ENCODE measurements at regions not wholly inside any gene's neighbourhood (a gene's known extent, or its start where the extent isn't known, plus 50 kb on each side); places are given as distances from the start of the nearest gene placed in this dataset.

DNA sequence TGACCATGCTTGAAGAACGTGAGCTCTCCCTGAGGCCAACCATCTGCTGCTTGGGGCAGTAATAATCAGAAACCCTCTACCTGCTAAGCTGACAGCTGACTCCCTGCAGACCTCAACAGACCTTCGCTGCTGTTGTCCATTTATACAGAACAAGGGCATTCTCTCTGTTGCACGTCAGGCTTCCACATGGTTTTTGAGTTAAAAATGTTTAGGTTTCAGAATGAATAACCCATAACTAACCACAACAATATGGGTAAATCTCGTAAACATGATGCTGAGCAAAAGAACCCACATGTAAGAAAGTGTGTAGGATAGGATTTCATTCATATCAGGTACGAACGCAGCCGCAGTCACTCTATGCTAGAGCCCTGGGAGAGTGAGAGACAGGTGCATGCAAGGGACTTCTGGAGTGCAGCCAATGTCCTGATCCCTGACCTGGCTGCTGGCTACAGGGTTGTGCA, 348.5 kb downstream of the MED10 start:
- Mint-ChIP-seq H3K9me3 (no peaks in the 10 kb centered on the region), H3K27me3 (no peaks in the 10 kb centered on the region), H3K4me3 (no peak overlapping the region), H3K4me1 (no peaks in the 10 kb centered on the region), H3K27ac (no peak overlapping the region), H3K36me3 (ENCODE audit: low read depth) (no peaks in the 10 kb centered on the region)
- no peak for DNase-seq
- TF ChIP-seq, protein P1, sequence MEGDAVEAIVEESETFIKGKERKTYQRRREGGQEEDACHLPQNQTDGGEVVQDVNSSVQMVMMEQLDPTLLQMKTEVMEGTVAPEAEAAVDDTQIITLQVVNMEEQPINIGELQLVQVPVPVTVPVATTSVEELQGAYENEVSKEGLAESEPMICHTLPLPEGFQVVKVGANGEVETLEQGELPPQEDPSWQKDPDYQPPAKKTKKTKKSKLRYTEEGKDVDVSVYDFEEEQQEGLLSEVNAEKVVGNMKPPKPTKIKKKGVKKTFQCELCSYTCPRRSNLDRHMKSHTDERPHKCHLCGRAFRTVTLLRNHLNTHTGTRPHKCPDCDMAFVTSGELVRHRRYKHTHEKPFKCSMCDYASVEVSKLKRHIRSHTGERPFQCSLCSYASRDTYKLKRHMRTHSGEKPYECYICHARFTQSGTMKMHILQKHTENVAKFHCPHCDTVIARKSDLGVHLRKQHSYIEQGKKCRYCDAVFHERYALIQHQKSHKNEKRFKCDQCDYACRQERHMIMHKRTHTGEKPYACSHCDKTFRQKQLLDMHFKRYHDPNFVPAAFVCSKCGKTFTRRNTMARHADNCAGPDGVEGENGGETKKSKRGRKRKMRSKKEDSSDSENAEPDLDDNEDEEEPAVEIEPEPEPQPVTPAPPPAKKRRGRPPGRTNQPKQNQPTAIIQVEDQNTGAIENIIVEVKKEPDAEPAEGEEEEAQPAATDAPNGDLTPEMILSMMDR (IDR thresholded peaks at IDR 0.05) = no peak
- POLR2A ChIA-PET = no interaction called here
- intact Hi-C loops (cut with micrococcal nuclease) = no loop called here
- ATAC-seq (ENCODE audit: low read depth) = no peak
- CTCF ChIA-PET = no interaction called here

DNA sequence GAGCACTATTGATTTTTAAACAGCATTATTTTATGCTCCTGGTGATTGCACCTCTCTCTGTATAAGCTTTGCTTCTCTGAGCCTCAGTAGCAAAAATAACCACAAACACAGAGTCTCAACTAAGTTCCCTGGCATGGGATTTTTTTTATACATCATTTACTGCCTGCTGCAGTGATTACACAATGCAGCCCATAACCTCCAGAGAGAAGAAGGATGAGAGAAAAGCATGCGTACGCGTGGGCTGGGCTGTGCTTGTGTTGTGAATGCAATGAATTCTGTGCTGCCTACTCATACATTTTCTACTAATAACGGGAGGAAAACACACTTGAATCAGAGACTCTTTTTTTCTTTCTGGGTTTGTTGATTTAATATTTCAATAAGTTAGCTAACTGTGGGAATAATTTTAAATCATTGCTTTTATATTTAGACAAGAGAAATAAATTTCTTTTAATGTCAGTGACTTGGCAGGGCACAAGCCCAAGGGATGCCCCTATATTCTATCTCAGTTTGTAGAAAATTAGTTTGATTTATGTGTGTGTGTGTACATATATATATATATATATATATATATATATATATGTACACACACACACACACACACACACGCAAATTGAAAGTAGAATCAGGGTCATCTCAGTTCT, 351.5 kb downstream of the MED10 start:
- no peak overlapping the region for H3K4me3 Mint-ChIP-seq
- ATAC-seq (ENCODE audit: low read depth) = no peak
- no peak for DNase-seq
- ChIA-PET CTCF (no interaction called here), POLR2A (no interaction called here)
- peaks cover 3% of the 10 kb centered on the region for H3K27me3 Mint-ChIP-seq
- TF ChIP-seq, protein P1 (IDR thresholded peaks at IDR 0.05) = no peak
- H3K9me3 Mint-ChIP-seq = no peaks in the 10 kb centered on the region
- H3K36me3 Mint-ChIP-seq (ENCODE audit: low read depth) = no peaks in the 10 kb centered on the region
- H3K27ac Mint-ChIP-seq = no peak overlapping the region
- no peaks in the 10 kb centered on the region for H3K4me1 Mint-ChIP-seq
- intact Hi-C loops (cut with micrococcal nuclease) = no loop called here

DNA sequence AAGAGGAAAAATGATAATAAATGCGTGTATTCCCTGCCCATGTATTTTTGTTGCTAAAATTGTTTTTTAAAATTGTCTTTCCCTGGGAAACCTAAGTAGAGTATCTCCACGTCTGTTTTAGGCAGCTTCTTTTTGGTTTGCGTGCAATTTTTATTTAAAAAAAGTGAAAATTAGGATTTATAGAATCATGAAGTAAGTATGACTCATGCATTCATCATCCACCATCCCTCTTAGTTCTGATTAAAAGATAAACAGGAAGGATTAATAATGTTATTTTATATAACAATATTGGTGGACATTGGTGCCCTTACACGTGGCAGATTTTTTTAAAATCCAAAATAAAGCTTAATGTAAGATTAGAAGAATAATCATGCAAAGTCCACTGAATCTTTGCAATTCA, 358.7 kb downstream of the MED10 start:
- TF ChIP-seq, protein P1 (IDR thresholded peaks at IDR 0.05) = no peak
- ATAC-seq (ENCODE audit: low read depth) (no peak), DNase-seq (no peak)
- Mint-ChIP-seq H3K4me3 (no peak overlapping the region), H3K36me3 (ENCODE audit: low read depth) (no peaks in the 10 kb centered on the region), H3K27ac (no peak overlapping the region), H3K9me3 (no peaks in the 10 kb centered on the region), H3K4me1 (no peaks in the 10 kb centered on the region), H3K27me3 (peaks cover 3% of the 10 kb centered on the region)
- intact Hi-C loops (cut with micrococcal nuclease) = no loop called here
- ChIA-PET POLR2A (no interaction called here), CTCF (no interaction called here)

DNA sequence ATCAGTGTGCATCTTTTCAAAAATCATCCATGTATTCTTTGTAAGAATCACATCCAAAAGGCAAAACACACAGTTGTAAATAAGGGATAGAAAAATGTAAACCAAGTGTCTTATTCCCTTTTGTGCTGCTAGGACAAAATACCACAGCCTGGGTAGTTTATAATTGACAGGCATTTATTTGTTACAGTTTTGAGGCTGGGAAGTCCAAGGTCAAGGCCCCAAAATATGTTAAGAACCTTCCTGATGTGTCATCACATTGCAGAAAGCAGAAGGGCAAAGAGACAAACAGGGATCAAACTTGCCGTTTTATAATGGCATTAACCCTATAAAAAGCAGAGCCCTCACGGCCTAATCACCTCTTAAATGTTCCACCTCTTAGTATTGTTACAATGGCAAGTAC, 364.8 kb downstream of the MED10 start:
- no peaks in the 10 kb centered on the region for H3K4me1 Mint-ChIP-seq
- ChIA-PET POLR2A (no interaction called here), CTCF (no interaction called here)
- TF ChIP-seq, protein P1 (IDR thresholded peaks at IDR 0.05) = no peak
- DNase-seq (no peak), ATAC-seq (ENCODE audit: low read depth) (no peak)
- H3K9me3 Mint-ChIP-seq = peaks cover 10% of the 10 kb centered on the region
- H3K27me3 Mint-ChIP-seq = no peaks in the 10 kb centered on the region
- no peak overlapping the region for H3K4me3 Mint-ChIP-seq
- H3K27ac Mint-ChIP-seq = no peak overlapping the region
- intact Hi-C loops (cut with micrococcal nuclease) = no loop called here
- no peaks in the 10 kb centered on the region for H3K36me3 Mint-ChIP-seq (ENCODE audit: low read depth)

DNA sequence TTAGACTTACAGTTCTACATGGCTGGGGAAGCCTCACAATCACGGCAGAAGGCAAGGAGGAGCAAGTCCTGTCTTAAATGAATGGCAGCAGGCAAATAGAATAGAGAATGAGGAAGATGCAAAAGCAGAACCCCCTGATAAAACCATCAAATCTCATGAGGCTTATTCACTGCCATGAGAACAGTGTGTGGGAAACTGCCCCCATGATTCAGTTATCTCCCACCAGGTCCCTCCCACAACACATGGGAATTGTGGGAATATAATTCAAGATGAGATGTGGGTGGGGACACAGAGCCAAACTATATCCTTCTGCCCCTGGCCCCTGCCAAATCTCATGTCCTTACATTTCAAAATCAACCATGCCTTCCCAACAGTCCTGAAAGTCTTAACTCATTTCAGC, 367.1 kb downstream of the MED10 start:
- Mint-ChIP-seq H3K4me1 (no peaks in the 10 kb centered on the region), H3K9me3 (peaks cover 10% of the 10 kb centered on the region), H3K27me3 (no peaks in the 10 kb centered on the region), H3K36me3 (ENCODE audit: low read depth) (no peaks in the 10 kb centered on the region), H3K4me3 (no peak overlapping the region), H3K27ac (no peak overlapping the region)
- TF ChIP-seq, protein P1 (IDR thresholded peaks at IDR 0.05) = no peak
- DNase-seq (no peak), ATAC-seq (ENCODE audit: low read depth) (no peak)
- ChIA-PET POLR2A (no interaction called here), CTCF (no interaction called here)
- intact Hi-C loops (cut with micrococcal nuclease) = no loop called here
